HG02973 (cell line): ENCODE measurements at regions not wholly inside any gene's neighbourhood (a gene's known extent, or its start where the extent isn't known, plus 50 kb on each side); places are given as distances from the start of the nearest gene placed in this dataset.
"Not testable (repeated sequence)": the region's sequence is repeated elsewhere in the genome, so short reads cannot be mapped to it uniquely, and the experiment has no call there.

Experiments
- ATAC-seq: cut with Tn5 transposase; IDR thresholded peaks from one replicate; pipeline ENCODE4 v1.9.1; 2021; ENCODE audit warnings: moderate library complexity; ENCODE audit not compliant: unreplicated experiment

- ATAC-seq = no peak
Measured at GRCh38 chr2:64793701-64794100, 140.0 kb upstream of the SERTAD2 start.

GRCh38 chr2:64794426-64794995 lies 140.8 kb upstream of the SERTAD2 start:
- ATAC-seq = no peak

GRCh38 chr2:64795024-64795592 lies 141.4 kb upstream of the SERTAD2 start:
- ATAC-seq = no peak

- ATAC-seq = no peak
Measured at GRCh38 chr2:64796926-64797325, 143.2 kb upstream of the SERTAD2 start.

GRCh38 chr2:64797881-64798575 lies 144.3 kb upstream of the SERTAD2 start:
- no peak for ATAC-seq

GRCh38 chr2:64799592-64800252 lies 146.0 kb upstream of the SERTAD2 start:
- no peak for ATAC-seq

GRCh38 chr2:64803776-64804175 lies 150.1 kb upstream of the SERTAD2 start:
- no peak for ATAC-seq

- ATAC-seq = no peak
Measured at GRCh38 chr2:64804651-64805050, 150.9 kb upstream of the SERTAD2 start.

- peak; percentile 53 for ATAC-seq
Measured at GRCh38 chr2:64807417-64807816, 153.7 kb upstream of the SERTAD2 start.

- ATAC-seq = no peak
Measured at GRCh38 chr2:64808092-64808491, 154.4 kb upstream of the SERTAD2 start.

GRCh38 chr2:64808754-64809153 lies 155.0 kb upstream of the SERTAD2 start:
- no peak for ATAC-seq

GRCh38 chr2:64809216-64809615 lies 155.5 kb upstream of the SERTAD2 start:
- no peak for ATAC-seq

GRCh38 chr2:64812285-64812684 lies 158.6 kb upstream of the SERTAD2 start:
- ATAC-seq = no peak

- ATAC-seq = no peak
Measured at GRCh38 chr2:64814007-64814406, 160.3 kb upstream of the SERTAD2 start.

- not testable (repeated sequence) for ATAC-seq
Measured at GRCh38 chr2:64816526-64816925, 162.8 kb upstream of the SERTAD2 start.

GRCh38 chr2:64817453-64817852 lies 163.7 kb upstream of the SERTAD2 start:
- ATAC-seq = no peak

- ATAC-seq = no peak
Measured at GRCh38 chr2:64818664-64819060, 164.9 kb upstream of the SERTAD2 start.

GRCh38 chr2:64819361-64819760 lies 165.6 kb upstream of the SERTAD2 start:
- no peak for ATAC-seq

GRCh38 chr2:64819774-64820688 lies 166.3 kb upstream of the SERTAD2 start:
- ATAC-seq = peak; percentile 90

- ATAC-seq = no peak
Measured at GRCh38 chr2:64820901-64821300, 167.2 kb upstream of the SERTAD2 start.

GRCh38 chr2:64823794-64824193 lies 165.4 kb upstream of the SLC1A4 start:
- ATAC-seq = no peak
